NCI-H1694 (cell line): ENCODE measurements at regions not wholly inside any gene's neighbourhood (a gene's known extent, or its start where the extent isn't known, plus 50 kb on each side); places are given as distances from the start of the nearest gene placed in this dataset.

ENCODE experiments used
- DNase-seq: peaks from one replicate; lab custom pipeline; 2025; lab: John Stamatoyannopoulos, UW

DNA sequence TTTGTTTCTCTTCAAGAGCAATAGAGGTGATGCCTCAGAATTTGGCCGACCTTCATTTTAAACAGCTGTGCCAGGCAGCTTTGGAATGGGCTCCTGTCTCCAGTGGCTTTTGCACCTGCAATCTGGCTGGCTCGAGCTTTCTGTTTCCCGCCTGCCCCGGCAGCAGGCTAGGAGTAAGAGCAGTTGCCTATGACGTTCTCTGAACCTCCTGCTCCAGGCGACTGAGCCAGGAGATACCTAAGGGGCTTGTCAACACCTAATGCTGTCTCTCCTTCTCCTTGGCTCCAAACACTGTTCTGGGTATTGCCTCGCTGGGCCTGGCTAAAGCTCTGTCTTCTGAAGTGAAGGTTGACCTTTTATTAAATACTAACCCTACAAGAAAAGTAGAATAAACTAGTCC is 229.9 kb downstream of the LRRN1 start:
- no peak for DNase-seq

DNA sequence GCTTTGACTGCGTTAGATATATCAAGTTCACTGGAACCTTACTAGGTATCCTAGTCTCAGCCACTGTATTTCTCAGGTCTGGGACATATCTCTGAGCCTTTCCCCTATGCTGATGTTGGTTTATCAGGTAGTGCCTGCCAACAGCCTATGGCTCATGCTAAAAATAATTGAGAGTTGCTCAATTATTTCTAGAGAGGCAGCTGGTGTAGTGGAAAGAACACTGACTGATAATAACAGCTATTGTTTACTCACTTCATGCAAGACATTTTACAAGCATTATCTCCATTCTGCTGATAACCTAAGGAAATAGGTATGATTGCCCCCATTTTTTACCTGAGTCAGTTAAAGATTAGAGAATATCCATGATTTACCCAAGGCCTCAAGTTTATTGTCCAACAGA is 231.4 kb downstream of the LRRN1 start:
- DNase-seq, result no peak

DNA sequence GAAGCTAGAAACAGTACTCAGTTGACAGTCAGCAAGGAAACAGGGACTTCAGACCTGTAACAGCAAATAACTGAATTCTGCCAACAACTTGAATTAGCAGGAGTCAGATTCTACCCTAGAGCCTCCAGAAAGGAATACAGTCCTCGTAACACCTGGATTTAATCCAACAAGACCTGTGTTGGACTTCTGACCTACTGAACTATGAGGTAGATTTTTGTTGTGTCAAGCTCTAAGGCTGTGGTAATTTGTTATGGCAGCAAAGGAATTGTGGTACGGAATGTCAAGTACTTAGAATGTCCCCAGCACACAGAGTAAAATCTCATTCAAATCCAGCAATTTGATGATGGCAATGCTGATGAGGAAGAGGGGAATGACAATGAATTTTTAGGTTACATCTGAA is 234.1 kb downstream of the LRRN1 start:
- no peak for DNase-seq

DNA sequence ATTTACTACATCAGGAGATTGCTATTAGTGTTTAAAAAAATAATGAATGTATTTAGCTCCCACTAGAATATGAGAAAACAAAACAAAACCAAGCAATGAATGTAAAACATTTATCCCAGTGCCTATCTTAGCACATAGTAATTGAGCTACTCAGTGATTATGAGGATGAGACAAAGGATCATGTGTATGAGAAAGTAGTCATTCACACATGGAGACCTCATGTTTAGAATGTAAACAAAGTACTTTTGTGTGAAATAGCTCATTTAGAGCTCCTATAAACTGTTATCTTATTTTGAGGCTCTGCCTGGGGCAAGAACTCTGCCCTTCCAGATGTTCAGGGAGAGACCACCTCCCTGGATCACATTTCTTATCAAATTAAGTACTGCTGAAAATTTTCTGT is 236.8 kb downstream of the LRRN1 start:
- no peak for DNase-seq

DNA sequence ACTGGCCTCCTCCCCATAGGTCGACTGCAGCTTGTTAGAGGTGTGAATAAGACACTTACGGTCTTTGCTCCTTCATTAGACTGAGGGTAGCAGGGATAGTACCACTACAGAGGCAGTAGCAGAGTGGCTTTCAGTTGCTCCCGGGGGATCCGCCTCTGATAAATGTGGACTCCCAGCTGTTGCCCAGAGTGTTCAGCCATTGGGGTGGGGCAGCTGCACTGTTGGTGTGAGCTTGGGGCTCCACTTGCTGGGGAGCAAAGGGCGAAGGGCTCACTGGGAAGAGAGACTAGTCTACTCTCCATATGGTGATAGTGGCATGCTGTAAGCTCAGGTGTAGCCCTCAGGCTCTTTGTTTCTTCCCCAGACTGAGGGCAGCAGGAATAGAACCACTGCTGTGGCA is 239.1 kb downstream of the LRRN1 start:
- no peak for DNase-seq

DNA sequence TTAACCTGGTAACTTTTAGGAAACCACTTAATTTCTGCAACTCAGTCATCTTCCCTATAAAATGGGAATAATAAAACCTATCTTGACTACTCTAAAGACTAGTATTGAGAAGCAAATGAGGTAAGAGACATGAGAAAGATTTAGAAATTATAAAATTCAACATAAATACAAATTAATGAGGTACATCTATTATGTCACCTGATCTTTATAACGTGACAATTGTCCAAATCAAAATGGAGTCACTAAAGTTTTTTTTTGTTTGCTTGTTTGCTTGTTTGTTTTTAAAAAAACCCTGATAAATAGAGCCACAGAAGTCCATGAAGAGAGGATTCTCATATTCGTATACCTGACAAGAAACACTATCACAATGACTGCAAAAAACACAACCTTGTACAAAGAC is 242.8 kb downstream of the LRRN1 start:
- DNase-seq, result no peak

DNA sequence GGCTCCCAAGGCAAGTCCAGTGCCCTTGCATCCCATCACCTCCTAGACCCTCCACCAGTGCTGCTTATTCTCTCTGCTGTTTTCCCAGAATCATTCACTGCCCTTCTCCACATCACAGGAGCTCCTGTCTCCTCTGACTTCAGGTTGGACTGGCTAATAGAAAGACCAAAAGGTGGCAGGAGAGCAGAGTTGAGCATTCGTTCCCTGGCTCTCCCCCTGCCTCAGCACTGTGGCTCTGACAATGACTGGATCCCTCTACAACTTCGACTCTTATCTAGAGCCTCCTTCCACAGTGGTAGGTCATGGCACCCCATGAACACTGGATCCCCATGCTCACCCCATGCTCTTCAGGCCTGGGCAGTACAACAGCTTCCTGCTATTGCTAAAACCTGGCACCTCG is 243.6 kb downstream of the LRRN1 start:
- no peak for DNase-seq

DNA sequence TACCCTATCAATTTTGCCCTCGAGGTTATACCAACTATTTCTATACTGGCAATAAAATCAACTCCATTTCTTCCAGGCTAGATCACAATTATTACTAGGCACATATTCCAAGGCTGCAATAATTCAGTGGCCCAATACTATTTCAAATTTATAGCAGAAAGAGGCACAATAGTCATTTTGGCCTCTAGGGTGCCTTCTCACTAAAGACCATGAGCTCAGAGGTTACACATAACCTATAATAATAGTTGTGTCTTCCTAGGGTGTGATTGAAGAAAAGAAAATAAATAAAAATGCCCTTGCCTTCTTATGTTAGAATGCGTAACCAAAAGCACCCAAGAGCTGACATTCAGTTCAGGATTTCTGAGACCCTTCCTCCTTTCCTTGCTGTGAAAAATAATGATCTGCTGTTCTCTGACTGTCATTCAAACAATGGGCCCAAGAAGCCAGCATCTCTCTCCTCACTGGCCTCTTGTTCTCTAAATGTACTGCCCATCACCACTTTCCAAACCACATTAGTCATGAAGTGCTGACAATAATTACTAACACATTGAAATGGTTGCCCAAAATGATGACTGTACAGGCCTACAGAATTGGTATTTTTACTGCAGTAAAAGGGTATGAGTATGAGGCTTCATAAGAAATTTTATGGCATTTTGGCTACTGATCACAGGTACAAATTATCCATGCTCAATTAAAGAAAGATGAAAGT is 244.8 kb downstream of the LRRN1 start:
- DNase-seq, result no peak

DNA sequence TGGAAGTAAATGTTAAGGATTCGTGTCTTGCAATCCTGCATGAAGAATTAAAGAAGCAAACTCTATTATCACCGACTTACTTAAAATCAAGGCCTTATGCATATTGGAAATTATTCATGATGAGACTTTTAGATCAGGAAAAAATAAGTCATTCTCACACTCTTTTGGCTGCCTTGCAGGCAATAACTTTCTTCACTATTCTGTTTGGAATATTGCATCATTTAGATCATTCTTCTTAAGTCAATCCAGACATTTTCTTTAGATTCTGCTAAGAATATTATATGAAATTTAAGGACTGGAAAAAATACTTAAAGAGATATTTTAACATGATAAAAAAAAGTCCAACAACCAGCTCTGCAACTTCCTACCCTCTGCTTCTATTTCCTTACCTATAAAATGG is 245.4 kb downstream of the LRRN1 start:
- DNase-seq, result no peak

DNA sequence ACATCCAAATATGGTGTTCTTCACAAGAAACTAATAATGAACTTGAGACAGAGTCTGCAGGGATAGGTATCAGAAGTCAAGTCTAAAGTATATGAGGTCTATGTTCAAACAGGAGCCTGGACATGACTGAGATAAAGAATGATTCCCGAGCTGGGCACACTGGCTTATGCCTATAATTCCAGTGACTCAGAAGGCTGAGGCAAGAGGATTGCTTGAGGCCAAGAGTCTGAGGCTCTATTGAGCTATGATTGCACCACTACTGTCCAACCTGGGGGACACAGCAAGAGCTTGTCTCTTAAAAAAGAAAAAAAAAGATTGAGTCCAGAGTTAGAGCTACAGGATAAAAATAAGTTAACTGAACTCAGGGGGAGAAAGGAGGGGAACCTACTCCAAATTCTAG is 246.5 kb downstream of the LRRN1 start:
- DNase-seq, result no peak

DNA sequence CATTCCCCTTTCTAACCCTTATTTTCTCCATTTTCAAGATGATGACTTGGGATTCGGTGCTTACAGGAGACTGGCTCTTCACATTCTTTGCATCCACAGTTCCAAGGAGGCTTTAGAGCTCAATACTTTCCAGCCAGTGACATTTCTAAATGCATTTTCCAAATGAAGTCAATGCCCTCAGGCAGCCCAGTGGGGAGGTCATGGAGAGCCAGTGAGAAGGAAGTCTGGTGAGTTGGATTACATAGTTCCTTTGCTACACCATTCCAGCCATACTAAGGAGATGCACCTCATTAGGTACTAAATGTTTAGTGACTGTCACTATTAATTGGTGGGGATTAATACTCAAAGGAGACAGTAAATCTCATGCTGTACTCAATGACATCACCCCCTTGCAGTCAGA is 248.1 kb downstream of the LRRN1 start:
- no peak for DNase-seq

DNA sequence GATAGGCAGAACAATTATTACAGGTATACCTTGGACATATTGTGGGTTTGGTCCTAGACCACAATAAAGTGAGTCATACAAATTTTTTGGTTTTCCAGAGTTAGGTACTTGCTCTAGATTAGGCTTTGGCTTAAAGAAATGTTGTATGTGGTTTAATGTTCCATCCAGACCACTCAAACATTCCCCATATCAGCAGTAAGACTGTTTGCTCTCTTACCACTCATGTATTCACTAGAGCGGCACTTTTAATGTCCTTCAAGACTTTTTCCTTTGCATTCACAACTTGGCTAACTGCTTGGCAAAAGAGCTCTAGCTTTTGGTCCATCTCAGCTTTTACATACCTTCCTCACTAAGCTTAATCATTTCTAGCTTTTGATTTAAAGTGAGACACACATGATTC is 250.5 kb upstream of the SETMAR start:
- DNase-seq, result no peak

DNA sequence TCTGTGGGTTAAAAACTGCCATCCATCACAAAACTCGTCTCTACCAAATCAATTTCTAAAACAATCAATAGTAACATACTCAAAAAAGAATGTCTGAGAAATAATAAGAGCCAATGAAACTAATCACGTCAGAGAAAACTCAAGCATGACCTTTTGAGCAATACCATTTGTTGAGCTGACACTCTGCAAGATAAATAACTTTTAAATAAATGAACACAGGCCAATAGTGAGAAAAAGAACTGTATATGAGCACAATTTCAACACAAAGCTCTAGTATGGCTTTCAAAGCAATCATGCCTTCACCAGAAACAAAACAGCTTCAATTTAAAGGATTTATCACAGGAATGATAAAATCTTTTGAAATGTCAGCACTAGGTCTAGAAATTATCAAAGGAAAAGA is 249.2 kb upstream of the SETMAR start:
- no peak for DNase-seq

DNA sequence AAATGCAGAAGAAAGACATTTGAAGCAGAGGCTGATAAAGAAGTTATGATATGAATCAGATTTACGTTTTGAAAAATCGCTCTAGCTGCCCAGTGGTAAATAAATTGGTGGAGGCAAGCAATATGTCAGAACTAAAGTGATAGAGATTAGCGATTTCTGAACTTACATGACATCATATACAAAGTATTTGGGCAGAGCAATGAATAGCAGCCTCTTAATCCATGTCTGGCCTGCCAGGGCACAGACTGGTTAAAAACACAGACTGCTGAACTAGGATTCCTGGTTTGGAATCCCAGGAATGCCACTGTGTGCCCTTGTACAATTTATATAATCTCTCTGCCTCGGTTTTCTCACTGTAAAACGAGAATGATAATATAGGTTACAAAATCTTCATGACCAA is 243.1 kb upstream of the SETMAR start:
- DNase-seq, result no peak

DNA sequence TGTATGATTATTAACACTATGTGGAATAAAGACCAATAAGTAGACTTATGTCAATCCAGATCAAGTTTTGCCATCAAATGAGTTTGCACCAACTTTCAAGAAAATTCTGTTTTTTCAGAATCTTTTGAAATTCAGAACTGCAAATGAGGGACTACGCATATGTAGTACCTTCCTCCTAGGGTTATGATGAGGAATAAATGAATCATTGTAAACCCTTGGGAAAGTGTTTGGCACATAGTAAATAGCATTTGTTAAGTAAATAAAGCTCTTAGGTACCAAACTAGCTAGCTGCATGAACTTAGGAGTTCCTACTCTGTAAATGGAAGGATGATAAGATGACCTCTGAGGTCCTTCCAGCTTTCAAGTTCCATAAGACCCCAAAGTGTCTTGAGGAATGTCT is 242.6 kb upstream of the SETMAR start:
- no peak for DNase-seq

DNA sequence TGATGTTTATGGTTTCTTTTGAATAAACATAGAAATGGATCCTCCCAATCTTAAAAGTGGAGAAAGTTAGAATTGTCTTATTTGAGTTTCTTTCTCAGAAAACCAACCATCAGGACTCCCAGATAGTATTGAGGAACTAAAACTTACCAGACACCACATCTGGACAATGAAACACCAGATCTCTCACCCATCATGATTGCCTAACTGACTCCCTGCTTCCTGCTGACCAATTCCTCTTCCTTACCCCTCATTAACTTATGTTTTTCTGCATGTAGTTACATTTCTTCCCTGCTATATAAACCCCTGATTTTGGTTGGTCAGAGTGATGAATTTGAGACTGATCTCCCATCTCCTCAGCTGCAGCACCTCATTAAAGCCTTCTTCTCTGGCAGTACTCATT is 242.0 kb upstream of the SETMAR start:
- DNase-seq, result no peak

DNA sequence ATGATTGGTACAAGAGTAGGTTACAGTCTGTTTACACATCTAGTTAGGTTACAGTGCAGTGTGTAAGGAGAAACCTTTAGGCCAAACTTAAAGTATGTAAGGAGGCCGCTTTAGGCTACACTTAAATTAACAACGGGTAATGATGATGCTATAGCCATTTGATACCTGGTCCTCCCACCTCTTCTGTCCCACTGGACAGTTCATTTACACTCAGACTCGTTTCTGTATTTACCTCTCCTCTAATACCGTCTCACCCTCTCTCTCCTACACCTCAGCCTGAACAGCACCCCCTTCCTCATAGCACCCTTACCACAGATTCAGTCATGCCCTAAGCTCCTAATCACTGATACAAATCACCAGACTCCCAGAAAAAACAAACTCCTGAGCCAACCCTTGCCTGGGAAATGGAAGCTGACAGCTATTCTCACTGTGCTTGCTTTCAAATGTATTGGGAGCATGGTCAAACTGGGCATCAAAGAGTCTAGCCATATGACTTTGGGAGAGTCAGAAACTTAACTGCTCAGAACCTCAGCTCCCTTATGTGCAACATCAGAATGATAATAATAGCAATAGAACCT is 241.3 kb upstream of the SETMAR start:
- DNase-seq, result no peak

DNA sequence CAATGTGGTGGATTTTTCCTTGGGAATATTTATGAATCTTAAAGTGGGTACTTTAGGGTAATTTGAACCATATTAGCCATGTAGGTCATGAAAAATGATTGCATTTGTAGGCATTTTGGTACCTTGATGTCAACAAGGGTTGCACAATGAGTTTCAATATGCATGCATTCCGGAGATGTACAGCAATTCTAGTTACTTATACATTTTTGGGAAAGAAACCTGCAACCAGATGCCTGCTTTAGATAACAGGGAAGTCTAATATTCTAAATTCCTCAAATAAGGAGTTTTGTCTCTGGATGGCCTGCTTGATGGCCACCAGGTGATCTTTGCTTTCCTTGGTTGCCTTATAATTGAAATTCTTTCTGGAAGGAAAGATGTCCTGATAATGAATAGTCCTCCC is 240.5 kb upstream of the SETMAR start:
- DNase-seq, result no peak

DNA sequence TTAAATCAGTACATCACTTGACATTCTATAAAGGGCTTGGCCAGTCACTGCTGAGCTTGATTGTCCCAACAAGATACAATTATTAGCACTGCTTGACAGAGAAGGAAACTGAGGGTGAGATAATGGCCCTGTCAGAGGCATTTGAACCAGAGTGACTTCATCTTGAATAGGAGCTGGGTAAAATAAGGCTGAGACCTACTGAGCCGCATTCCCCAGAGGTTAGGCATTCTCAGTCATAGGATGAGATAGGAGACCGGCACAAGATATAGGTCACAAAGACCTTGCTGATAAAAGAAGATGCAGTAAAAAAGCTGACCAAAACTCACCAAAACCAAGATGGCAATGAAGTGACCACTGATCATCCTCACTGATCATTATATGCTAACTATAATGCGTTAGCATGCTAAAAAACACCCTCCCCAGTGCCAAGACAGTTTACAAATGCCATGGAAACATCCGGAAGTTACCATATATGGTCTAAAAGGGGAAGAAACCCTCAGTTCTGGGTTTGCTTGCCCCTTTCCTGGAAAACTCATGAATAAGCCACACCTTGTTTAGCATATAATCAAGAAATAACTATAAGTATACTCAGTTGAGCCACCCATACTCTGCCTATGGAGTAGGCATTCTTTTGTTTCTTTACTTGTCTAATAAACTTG is 239.1 kb upstream of the SETMAR start:
- no peak for DNase-seq

DNA sequence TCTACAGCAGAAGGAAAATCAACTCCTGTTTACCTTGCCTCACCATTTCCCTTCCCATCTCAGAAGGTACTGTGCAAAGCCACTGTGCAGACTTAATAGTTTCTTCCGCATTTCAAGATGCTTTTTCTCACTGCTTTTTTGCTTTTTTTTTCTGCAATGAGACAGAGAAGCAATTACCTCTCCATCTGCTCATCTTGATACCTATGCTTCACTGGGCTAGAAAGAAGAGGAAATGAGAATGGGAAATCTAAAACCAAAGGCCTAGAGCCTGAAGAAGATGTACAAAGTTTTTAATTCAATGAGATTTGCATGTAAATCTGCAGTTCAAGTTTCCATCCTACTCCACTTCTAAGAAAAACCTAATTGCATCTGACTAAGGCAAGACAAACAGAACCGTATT is 238.1 kb upstream of the SETMAR start:
- no peak for DNase-seq

DNA sequence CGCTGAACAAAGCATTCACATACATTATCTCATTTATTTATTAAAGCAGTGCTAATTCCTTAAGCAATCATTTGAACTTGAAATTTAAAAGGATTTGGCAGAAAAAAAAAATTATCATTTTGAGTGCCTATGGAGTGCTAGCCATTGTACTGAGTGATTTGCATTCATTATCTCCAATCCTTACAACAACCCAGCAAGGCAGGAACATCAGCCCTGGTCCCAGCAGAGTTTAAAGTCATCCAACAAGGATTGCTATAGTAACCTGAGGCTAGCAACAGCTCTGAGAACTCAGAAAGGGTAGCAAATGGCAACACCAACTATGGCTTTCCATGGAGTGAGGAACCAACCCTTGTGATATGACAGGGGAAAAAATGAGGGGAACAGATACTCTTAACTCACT is 237.6 kb upstream of the SETMAR start:
- DNase-seq, result no peak

DNA sequence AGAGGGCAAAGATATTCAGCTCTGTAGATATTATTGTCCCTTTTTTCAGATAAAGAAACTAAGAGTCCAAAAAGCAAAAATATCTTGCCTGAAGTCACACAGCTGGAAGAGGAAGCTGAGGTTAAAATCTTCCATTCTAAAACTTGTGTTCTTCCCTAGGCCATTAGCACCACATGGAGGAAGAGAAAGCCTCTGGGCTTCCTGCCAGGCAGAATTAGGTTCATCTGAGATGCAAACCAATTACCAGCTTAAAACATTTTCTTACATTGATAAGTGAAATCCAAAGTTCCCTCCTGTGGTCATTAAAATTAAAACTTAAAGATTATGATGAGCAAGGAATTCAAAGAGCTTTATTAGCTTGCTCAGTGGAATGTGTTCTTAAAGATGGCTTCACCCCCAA is 235.3 kb upstream of the SETMAR start:
- no peak for DNase-seq

DNA sequence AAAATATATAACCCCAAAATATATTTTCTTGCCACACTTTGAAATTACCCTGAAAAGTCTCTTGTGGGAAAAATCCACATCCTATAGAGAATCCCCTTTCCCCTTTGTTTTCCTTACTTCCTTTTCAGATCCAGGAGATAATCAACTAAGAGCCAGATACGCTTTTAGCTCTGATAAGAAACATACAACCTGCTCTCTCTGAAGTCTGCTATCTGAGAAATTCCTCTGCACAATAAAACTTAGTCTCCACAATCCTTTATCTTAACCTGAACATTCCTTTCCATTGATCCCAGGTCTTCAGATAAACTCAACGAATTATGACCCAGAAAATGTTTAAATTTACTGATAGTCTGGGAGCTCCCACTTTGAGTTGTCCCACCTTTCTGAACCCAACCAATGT is 233.4 kb upstream of the SETMAR start:
- no peak for DNase-seq
